ENCODE measurements at regions not wholly inside any gene's neighbourhood (a gene's known extent, or its start where the extent isn't known, plus 50 kb on each side); places are given as distances from the start of the nearest gene placed in this dataset.

GRCh38 chr3:78287085-78287484, 1247.2 kb downstream of the ROBO2 start:
- Histone ChIP-seq H3K9ac (ENCODE audit: low read length in 5 of 5) (no peak overlapping the region), H3K4me3 (ENCODE audit: low read depth in 1 of 5, low read length in 5 of 5) (no peak overlapping the region), H3K36me3 (ENCODE audit: control insufficient read depth in 5 of 5, insufficient read depth in 5 of 5, low read length in 5 of 5) (no peaks in the 10 kb centered on the region), H3K4me1 (ENCODE audit: control insufficient read depth in 5 of 5, insufficient read depth in 5 of 5, low read length in 5 of 5) (no peaks in the 10 kb centered on the region), H3K27ac (ENCODE audit: low read depth, low read length) (no peak overlapping the region), H3K27me3 (ENCODE audit: control insufficient read depth in 5 of 5, insufficient read depth in 4 of 5, low read length in 5 of 5) (no peaks in the 10 kb centered on the region), H3K9me3 (ENCODE audit: control insufficient read depth in 5 of 5, low read length in 5 of 5) (no peaks in the 10 kb centered on the region)

- Histone ChIP-seq H3K27me3 (ENCODE audit: control insufficient read depth in 5 of 5, insufficient read depth in 4 of 5, low read length in 5 of 5) (no peaks in the 10 kb centered on the region), H3K9ac (ENCODE audit: low read length in 5 of 5) (no peak overlapping the region), H3K4me1 (ENCODE audit: control insufficient read depth in 5 of 5, insufficient read depth in 5 of 5, low read length in 5 of 5) (no peaks in the 10 kb centered on the region), H3K36me3 (ENCODE audit: control insufficient read depth in 5 of 5, insufficient read depth in 5 of 5, low read length in 5 of 5) (no peaks in the 10 kb centered on the region), H3K4me3 (ENCODE audit: low read depth in 1 of 5, low read length in 5 of 5) (no peak overlapping the region), H3K27ac (ENCODE audit: low read depth, low read length) (no peak overlapping the region), H3K9me3 (ENCODE audit: control insufficient read depth in 5 of 5, low read length in 5 of 5) (peaks cover 0 to 3% (median 0%) of the 10 kb centered on the region in 5 donors)
Observed at GRCh38 chr3:78293284-78293683, 1253.4 kb downstream of the ROBO2 start.

GRCh38 chr3:78304115-78304514, 1264.2 kb downstream of the ROBO2 start:
- Histone ChIP-seq H3K4me1 (ENCODE audit: control insufficient read depth in 5 of 5, insufficient read depth in 5 of 5, low read length in 5 of 5) (no peaks in the 10 kb centered on the region), H3K36me3 (ENCODE audit: control insufficient read depth in 5 of 5, insufficient read depth in 5 of 5, low read length in 5 of 5) (no peaks in the 10 kb centered on the region), H3K9me3 (ENCODE audit: control insufficient read depth in 5 of 5, low read length in 5 of 5) (peaks cover 0 to 7% (median 0%) of the 10 kb centered on the region in 5 donors), H3K27ac (ENCODE audit: low read depth, low read length) (no peak overlapping the region), H3K9ac (ENCODE audit: low read length in 5 of 5) (no peak overlapping the region), H3K4me3 (ENCODE audit: low read depth in 1 of 5, low read length in 5 of 5) (no peak overlapping the region), H3K27me3 (ENCODE audit: control insufficient read depth in 5 of 5, insufficient read depth in 4 of 5, low read length in 5 of 5) (no peaks in the 10 kb centered on the region)

GRCh38 chr3:78312851-78313250, 1273.0 kb downstream of the ROBO2 start:
- H3K27me3 ChIP-seq (ENCODE audit: control insufficient read depth in 5 of 5, insufficient read depth in 4 of 5, low read length in 5 of 5): no peaks in the 10 kb centered on the region
- H3K9me3 ChIP-seq (ENCODE audit: control insufficient read depth in 5 of 5, low read length in 5 of 5): no peaks in the 10 kb centered on the region
- H3K27ac ChIP-seq (ENCODE audit: low read depth, low read length): no peak overlapping the region
- H3K4me3 ChIP-seq (ENCODE audit: low read depth in 1 of 5, low read length in 5 of 5): no peak overlapping the region
- H3K9ac ChIP-seq (ENCODE audit: low read length in 5 of 5): no peak overlapping the region
- no peaks in the 10 kb centered on the region for H3K36me3 ChIP-seq (ENCODE audit: control insufficient read depth in 5 of 5, insufficient read depth in 5 of 5, low read length in 5 of 5)
- H3K4me1 ChIP-seq (ENCODE audit: control insufficient read depth in 5 of 5, insufficient read depth in 5 of 5, low read length in 5 of 5): no peaks in the 10 kb centered on the region

GRCh38 chr3:78313332-78313731, 1273.4 kb downstream of the ROBO2 start:
- no peak overlapping the region for H3K9ac ChIP-seq (ENCODE audit: low read length in 5 of 5)
- H3K4me1 ChIP-seq (ENCODE audit: control insufficient read depth in 5 of 5, insufficient read depth in 5 of 5, low read length in 5 of 5): no peaks in the 10 kb centered on the region
- H3K36me3 ChIP-seq (ENCODE audit: control insufficient read depth in 5 of 5, insufficient read depth in 5 of 5, low read length in 5 of 5): no peaks in the 10 kb centered on the region
- H3K9me3 ChIP-seq (ENCODE audit: control insufficient read depth in 5 of 5, low read length in 5 of 5): no peaks in the 10 kb centered on the region
- H3K27me3 ChIP-seq (ENCODE audit: control insufficient read depth in 5 of 5, insufficient read depth in 4 of 5, low read length in 5 of 5): no peaks in the 10 kb centered on the region
- H3K27ac ChIP-seq (ENCODE audit: low read depth, low read length): no peak overlapping the region
- no peak overlapping the region for H3K4me3 ChIP-seq (ENCODE audit: low read depth in 1 of 5, low read length in 5 of 5)

DNA sequence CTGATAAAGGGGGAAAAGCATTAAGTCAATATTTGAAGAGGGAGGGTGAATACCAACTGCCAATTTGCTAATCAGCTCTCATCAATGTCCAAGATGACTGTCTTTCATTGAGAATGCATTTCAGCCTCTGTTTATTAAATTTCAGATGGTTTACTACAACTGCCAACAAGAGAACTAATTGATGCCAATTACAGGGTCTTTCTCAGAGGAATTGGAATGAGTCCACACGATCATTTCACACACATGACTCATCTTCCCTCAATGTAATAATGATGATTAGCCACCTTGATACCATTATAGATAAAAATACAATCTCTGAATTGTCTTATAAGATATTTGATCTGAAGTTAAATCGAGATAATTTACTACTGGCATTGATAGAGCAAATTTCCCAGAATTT, 1274.4 kb downstream of the ROBO2 start:
- Histone ChIP-seq H3K9me3 (ENCODE audit: control insufficient read depth in 5 of 5, low read length in 5 of 5) (no peaks in the 10 kb centered on the region), H3K4me1 (ENCODE audit: control insufficient read depth in 5 of 5, insufficient read depth in 5 of 5, low read length in 5 of 5) (no peaks in the 10 kb centered on the region), H3K9ac (ENCODE audit: low read length in 5 of 5) (no peak overlapping the region), H3K27me3 (ENCODE audit: control insufficient read depth in 5 of 5, insufficient read depth in 4 of 5, low read length in 5 of 5) (no peaks in the 10 kb centered on the region), H3K36me3 (ENCODE audit: control insufficient read depth in 5 of 5, insufficient read depth in 5 of 5, low read length in 5 of 5) (no peaks in the 10 kb centered on the region), H3K4me3 (ENCODE audit: low read depth in 1 of 5, low read length in 5 of 5) (no peak overlapping the region), H3K27ac (ENCODE audit: low read depth, low read length) (no peak overlapping the region)

- Histone ChIP-seq H3K9ac (ENCODE audit: low read length in 5 of 5) (no peak overlapping the region), H3K4me1 (ENCODE audit: control insufficient read depth in 5 of 5, insufficient read depth in 5 of 5, low read length in 5 of 5) (no peaks in the 10 kb centered on the region), H3K27ac (ENCODE audit: low read depth, low read length) (no peak overlapping the region), H3K4me3 (ENCODE audit: low read depth in 1 of 5, low read length in 5 of 5) (no peak overlapping the region), H3K36me3 (ENCODE audit: control insufficient read depth in 5 of 5, insufficient read depth in 5 of 5, low read length in 5 of 5) (no peaks in the 10 kb centered on the region), H3K27me3 (ENCODE audit: control insufficient read depth in 5 of 5, insufficient read depth in 4 of 5, low read length in 5 of 5) (no peaks in the 10 kb centered on the region), H3K9me3 (ENCODE audit: control insufficient read depth in 5 of 5, low read length in 5 of 5) (no peaks in the 10 kb centered on the region)
Observed at GRCh38 chr3:78317774-78318173, 1277.9 kb downstream of the ROBO2 start.

DNA sequence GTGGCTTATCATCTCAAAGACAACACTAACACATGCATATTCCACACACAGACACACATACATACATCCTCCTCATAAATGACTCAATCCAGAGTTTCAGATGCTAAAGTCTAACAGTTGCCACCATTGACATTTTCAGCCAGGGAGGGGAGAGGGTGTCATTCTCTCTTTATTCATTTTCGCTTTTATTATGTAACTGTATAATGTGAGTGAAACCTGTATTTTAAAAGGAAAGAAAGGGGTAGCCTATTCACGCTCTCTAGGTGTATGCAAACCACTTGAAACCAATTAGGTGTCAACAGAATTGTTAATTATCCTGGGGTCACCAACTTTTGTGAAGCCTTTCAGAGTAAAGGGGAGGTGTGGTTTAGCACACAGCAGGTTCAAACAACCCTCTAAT, 1282.9 kb downstream of the ROBO2 start:
- no peaks in the 10 kb centered on the region for H3K27me3 ChIP-seq (ENCODE audit: control insufficient read depth in 5 of 5, insufficient read depth in 4 of 5, low read length in 5 of 5)
- no peak overlapping the region for H3K9ac ChIP-seq (ENCODE audit: low read length in 5 of 5)
- H3K27ac ChIP-seq (ENCODE audit: low read depth, low read length): no peak overlapping the region
- H3K4me1 ChIP-seq (ENCODE audit: control insufficient read depth in 5 of 5, insufficient read depth in 5 of 5, low read length in 5 of 5): no peaks in the 10 kb centered on the region
- no peak overlapping the region for H3K4me3 ChIP-seq (ENCODE audit: low read depth in 1 of 5, low read length in 5 of 5)
- H3K36me3 ChIP-seq (ENCODE audit: control insufficient read depth in 5 of 5, insufficient read depth in 5 of 5, low read length in 5 of 5): no peaks in the 10 kb centered on the region
- H3K9me3 ChIP-seq (ENCODE audit: control insufficient read depth in 5 of 5, low read length in 5 of 5): no peaks in the 10 kb centered on the region

DNA sequence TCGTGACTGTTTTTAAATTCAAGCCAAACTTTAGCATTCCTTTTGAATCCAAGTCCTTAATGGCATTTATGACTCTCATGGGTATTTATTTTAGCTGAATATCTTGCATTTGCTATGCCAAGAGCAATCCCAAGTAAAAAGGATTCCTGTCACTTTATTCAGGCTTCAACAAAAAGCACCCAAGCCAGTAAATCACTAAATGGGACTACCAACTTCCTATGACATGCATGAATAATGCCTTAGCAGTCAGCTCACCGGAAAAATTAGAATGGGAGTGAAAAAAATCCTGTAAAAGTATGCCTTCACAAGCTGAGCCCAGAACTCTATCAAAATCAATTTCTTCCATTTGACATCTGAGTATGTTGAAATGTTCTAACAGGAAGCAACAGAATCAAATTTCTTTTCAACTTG, 1297.9 kb downstream of the ROBO2 start:
- H3K9me3 ChIP-seq (ENCODE audit: control insufficient read depth in 5 of 5, low read length in 5 of 5): no peaks in the 10 kb centered on the region
- H3K4me3 ChIP-seq (ENCODE audit: low read depth in 1 of 5, low read length in 5 of 5): no peak overlapping the region
- no peaks in the 10 kb centered on the region for H3K36me3 ChIP-seq (ENCODE audit: control insufficient read depth in 5 of 5, insufficient read depth in 5 of 5, low read length in 5 of 5)
- peaks cover 0 to 10% (median 8%) of the 10 kb centered on the region in 5 donors for H3K4me1 ChIP-seq (ENCODE audit: control insufficient read depth in 5 of 5, insufficient read depth in 5 of 5, low read length in 5 of 5)
- H3K9ac ChIP-seq (ENCODE audit: low read length in 5 of 5): no peak overlapping the region
- no peaks in the 10 kb centered on the region for H3K27me3 ChIP-seq (ENCODE audit: control insufficient read depth in 5 of 5, insufficient read depth in 4 of 5, low read length in 5 of 5)
- H3K27ac ChIP-seq (ENCODE audit: low read depth, low read length): no peak overlapping the region

- Histone ChIP-seq H3K4me1 (ENCODE audit: control insufficient read depth in 5 of 5, insufficient read depth in 5 of 5, low read length in 5 of 5) (peaks cover 0 to 10% (median 8%) of the 10 kb centered on the region in 5 donors), H3K27ac (ENCODE audit: low read depth, low read length) (no peak overlapping the region), H3K27me3 (ENCODE audit: control insufficient read depth in 5 of 5, insufficient read depth in 4 of 5, low read length in 5 of 5) (no peaks in the 10 kb centered on the region), H3K9ac (ENCODE audit: low read length in 5 of 5) (no peak overlapping the region), H3K9me3 (ENCODE audit: control insufficient read depth in 5 of 5, low read length in 5 of 5) (no peaks in the 10 kb centered on the region), H3K36me3 (ENCODE audit: control insufficient read depth in 5 of 5, insufficient read depth in 5 of 5, low read length in 5 of 5) (no peaks in the 10 kb centered on the region), H3K4me3 (ENCODE audit: low read depth in 1 of 5, low read length in 5 of 5) (no peak overlapping the region)
Observed at GRCh38 chr3:78338405-78338804, 1298.5 kb downstream of the ROBO2 start.

GRCh38 chr3:78343221-78343620, 1303.3 kb downstream of the ROBO2 start:
- Histone ChIP-seq H3K27me3 (ENCODE audit: control insufficient read depth in 5 of 5, insufficient read depth in 4 of 5, low read length in 5 of 5) (no peaks in the 10 kb centered on the region), H3K27ac (ENCODE audit: low read depth, low read length) (no peak overlapping the region), H3K9ac (ENCODE audit: low read length in 5 of 5) (no peak overlapping the region), H3K36me3 (ENCODE audit: control insufficient read depth in 5 of 5, insufficient read depth in 5 of 5, low read length in 5 of 5) (no peaks in the 10 kb centered on the region), H3K9me3 (ENCODE audit: control insufficient read depth in 5 of 5, low read length in 5 of 5) (peaks cover 0 to 4% (median 0%) of the 10 kb centered on the region in 5 donors), H3K4me3 (ENCODE audit: low read depth in 1 of 5, low read length in 5 of 5) (no peak overlapping the region), H3K4me1 (ENCODE audit: control insufficient read depth in 5 of 5, insufficient read depth in 5 of 5, low read length in 5 of 5) (peaks cover 0 to 1% (median 0%) of the 10 kb centered on the region in 5 donors)

Measured in subcutaneous abdominal adipose tissue (tissue), 5 donors.